ENCODE measurements at regions not wholly inside any gene's neighbourhood (a gene's known extent, or its start where the extent isn't known, plus 50 kb on each side); places are given as distances from the start of the nearest gene placed in this dataset.
A peak's percentile ranks its signal among the peaks of the same experiment; 100 is the strongest.

DNA sequence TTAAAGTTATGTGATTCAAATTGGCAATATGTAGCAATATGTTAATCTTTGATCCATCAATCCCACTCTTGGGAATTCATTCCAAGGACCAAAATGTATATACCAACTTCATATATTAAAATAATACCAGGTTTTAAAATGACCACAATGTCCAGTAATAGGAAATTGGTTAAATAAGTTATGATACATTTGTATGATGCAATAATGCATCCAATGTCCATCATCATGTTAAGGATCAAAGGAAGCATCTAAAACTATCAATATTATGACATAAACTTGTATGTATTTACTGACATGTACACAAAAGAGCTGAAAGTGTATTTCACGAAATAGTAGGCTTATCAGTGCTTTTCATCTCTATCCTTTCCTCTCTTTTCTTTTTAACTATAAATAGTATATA is 406.0 kb downstream of the RSL24D1 start:
- in situ Hi-C loops (cut with HindIII; ENCODE audit: extremely low pct_ligation_motif_present, low pct_unique_long_range_greater_than_20kb): no loop called here
- no peak for FAIRE-seq

More for the DNA sequence above, 406.0 kb downstream of the RSL24D1 start:
- Histone ChIP-seq H3K4me2 (ENCODE audit: low read depth, low read length) (no peak overlapping the region), H2AFZ (ENCODE audit: low read length) (no peak overlapping the region), H3K9ac (ENCODE audit: insufficient read depth, low read depth, low read length) (no peak overlapping the region), H3K4me3 (replicated peaks in 1 of 3; ENCODE audit: insufficient read depth in 1 of 3, low read depth in 2 of 3, low read length in 3 of 3) (no peak overlapping the region), H3K27me3 (ENCODE audit: control insufficient read depth in 1 of 2, insufficient read depth in 2 of 2, low read length in 2 of 2) (no peaks in the 10 kb centered on the region), H3K27ac (ENCODE audit: extremely low read length, insufficient read depth, low read length) (no peak overlapping the region), H3K9me3 (ENCODE audit: low read length) (no peaks in the 10 kb centered on the region), H3K4me1 (ENCODE audit: insufficient read depth, low read length) (no peaks in the 10 kb centered on the region), H4K20me1 (ENCODE audit: insufficient read depth, low read length) (no peaks in the 10 kb centered on the region), H3K79me2 (ENCODE audit: insufficient read depth, low read length) (no peaks in the 10 kb centered on the region), H3K36me3 (replicated peaks in 1 of 2; ENCODE audit: control insufficient read depth in 1 of 2, insufficient read depth in 2 of 2, low read length in 2 of 2) (no peaks in the 10 kb centered on the region)
- WGBS (ENCODE audit: low lambda C conversion rate): 0% methylated on average over 1 of the region's 1 CpG
- DNase-seq (ENCODE audit: low spot score) (no peak), ATAC-seq (no peak)
- BruUV-seq (replicated peaks): no TSS peak
- ChIA-PET CTCF (ENCODE audit: low intra/inter-chr PET ratio, low total read pairs) (no interaction called here), POLR2A (no interaction called here)
- intact Hi-C loops (cut with micrococcal nuclease; ENCODE audit: unreplicated experiment): no loop called here
- TF ChIP-seq, protein P1, sequence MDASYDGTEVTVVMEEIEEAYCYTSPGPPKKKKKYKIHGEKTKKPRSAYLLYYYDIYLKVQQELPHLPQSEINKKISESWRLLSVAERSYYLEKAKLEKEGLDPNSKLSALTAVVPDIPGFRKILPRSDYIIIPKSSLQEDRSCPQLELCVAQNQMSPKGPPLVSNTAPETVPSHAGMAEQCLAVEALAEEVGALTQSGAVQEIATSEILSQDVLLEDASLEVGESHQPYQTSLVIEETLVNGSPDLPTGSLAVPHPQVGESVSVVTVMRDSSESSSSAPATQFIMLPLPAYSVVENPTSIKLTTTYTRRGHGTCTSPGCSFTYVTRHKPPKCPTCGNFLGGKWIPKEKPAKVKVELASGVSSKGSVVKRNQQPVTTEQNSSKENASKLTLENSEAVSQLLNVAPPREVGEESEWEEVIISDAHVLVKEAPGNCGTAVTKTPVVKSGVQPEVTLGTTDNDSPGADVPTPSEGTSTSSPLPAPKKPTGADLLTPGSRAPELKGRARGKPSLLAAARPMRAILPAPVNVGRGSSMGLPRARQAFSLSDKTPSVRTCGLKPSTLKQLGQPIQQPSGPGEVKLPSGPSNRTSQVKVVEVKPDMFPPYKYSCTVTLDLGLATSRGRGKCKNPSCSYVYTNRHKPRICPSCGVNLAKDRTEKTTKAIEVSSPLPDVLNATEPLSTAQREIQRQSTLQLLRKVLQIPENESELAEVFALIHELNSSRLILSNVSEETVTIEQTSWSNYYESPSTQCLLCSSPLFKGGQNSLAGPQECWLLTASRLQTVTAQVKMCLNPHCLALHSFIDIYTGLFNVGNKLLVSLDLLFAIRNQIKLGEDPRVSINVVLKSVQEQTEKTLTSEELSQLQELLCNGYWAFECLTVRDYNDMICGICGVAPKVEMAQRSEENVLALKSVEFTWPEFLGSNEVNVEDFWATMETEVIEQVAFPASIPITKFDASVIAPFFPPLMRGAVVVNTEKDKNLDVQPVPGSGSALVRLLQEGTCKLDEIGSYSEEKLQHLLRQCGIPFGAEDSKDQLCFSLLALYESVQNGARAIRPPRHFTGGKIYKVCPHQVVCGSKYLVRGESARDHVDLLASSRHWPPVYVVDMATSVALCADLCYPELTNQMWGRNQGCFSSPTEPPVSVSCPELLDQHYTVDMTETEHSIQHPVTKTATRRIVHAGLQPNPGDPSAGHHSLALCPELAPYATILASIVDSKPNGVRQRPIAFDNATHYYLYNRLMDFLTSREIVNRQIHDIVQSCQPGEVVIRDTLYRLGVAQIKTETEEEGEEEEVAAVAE (CRISPR knock-in tag; IDR thresholded peaks at IDR 0.05; ENCODE audit: borderline replicate concordance): no peak
- TF ChIP-seq CEBPB (IDR thresholded peaks at IDR 0.05; ENCODE audit: borderline replicate concordance, low read depth, low read length) (peak; percentile 66; the same call in 1 of the 2 replicates), ATF7 (IDR thresholded peaks at IDR 0.05) (peak; percentile 54; the same call in 1 of the 2 replicates), ATF7 (CRISPR knock-in tag; IDR thresholded peaks at IDR 0.05) (no peak)

Measured in HepG2 (cell line).